Panc1 (cell line): ENCODE measurements at regions not wholly inside any gene's neighbourhood (a gene's known extent, or its start where the extent isn't known, plus 50 kb on each side); places are given as distances from the start of the nearest gene placed in this dataset.
"Not testable (repeated sequence)": the region's sequence is repeated elsewhere in the genome, so short reads cannot be mapped to it uniquely, and the experiment has no call there.

ENCODE experiments used
- ATAC-seq: fragments of 200-7000 bp; cut with Tn5 transposase; 2 replicates; pipeline ENCODE4 v1.9.1; 2020; ENCODE audit warnings: mild to moderate bottlenecking, moderate library complexity
- BruUV-seq: library from RNA; stranded (reverse); fragments of 400-500 nt; replicated peaks from 2 replicates; lab custom pipeline; 2021; lab: Mats Ljungman, UMichigan
- CTCF ChIA-PET: fragments of 300-600 bp; sonication (Branson Sonifier 250); formaldehyde crosslinking; loops from one replicate; lab custom pipeline; 2022; ENCODE audit warnings: antibody characterized with exemption; lab: Charles Lee
- POLR2A ChIA-PET: fragments of 300-600 bp; sonication (Branson Sonifier 250); formaldehyde crosslinking; loops from one replicate; lab custom pipeline; 2022; ENCODE audit warnings: antibody characterized with exemption; lab: Charles Lee
- DNase-seq: peaks from one replicate; pipeline ENCODE4 v3.0.0-alpha.2; 2010; ENCODE audit warnings: low read depth, low spot score
- H3K27ac ChIP-seq: 2 replicates; pipeline ENCODE4 v1.5.1; 2011; ENCODE audit warnings: mild to moderate bottlenecking, low read length, inconsistent platforms
- H3K27me3 ChIP-seq: fragments of 200-500 bp; sonication (Bioruptor generic); 2 replicates; pipeline ENCODE4 v1.6.0; 2014; ENCODE audit warnings: low read length, inconsistent platforms; ENCODE audit not compliant: control insufficient read depth, insufficient read depth
- H3K36me3 ChIP-seq: fragments of 200-500 bp; sonication (Bioruptor generic); 2 replicates; pipeline ENCODE4 v1.5.1; 2014; ENCODE audit warnings: inconsistent platforms, mild to moderate bottlenecking, low read length, moderate library complexity; ENCODE audit not compliant: control insufficient read depth, insufficient read depth
- H3K4me1 ChIP-seq: 2 replicates; pipeline ENCODE4 v1.5.1; 2011; ENCODE audit warnings: inconsistent platforms, mild to moderate bottlenecking, low read length, moderate library complexity; ENCODE audit not compliant: control insufficient read depth, insufficient read depth
- H3K4me3 ChIP-seq, 2 experiments: 2 replicates each; pipeline ENCODE4 v1.5.1; 2011 to 2012; ENCODE audit warnings: low read depth in 2 of 2, low read length in 2 of 2, mild to moderate bottlenecking in 2 of 2, inconsistent platforms in 1 of 2, moderate library complexity in 1 of 2
- H3K9me3 ChIP-seq: fragments of 200-500 bp; sonication (Bioruptor generic); 2 replicates; pipeline ENCODE4 v1.5.1; 2014; ENCODE audit warnings: low read depth, mild to moderate bottlenecking, inconsistent platforms, low read length, moderate library complexity; ENCODE audit not compliant: control insufficient read depth, insufficient read depth
- POLR2AphosphoS5 ChIP-seq: IDR thresholded peaks from 2 replicates; pipeline ENCODE4 v1.6.1; 2012; ENCODE audit warnings: mild to moderate bottlenecking, low read depth, low read length, moderate library complexity
- SIN3A ChIP-seq: IDR thresholded peaks from 2 replicates; pipeline ENCODE4 v1.6.1; 2012; ENCODE audit warnings: low read depth, mild to moderate bottlenecking, low read length, moderate library complexity, borderline replicate concordance; ENCODE audit not compliant: insufficient read depth
- TCF7L2 ChIP-seq: IDR thresholded peaks from 2 replicates; pipeline ENCODE4 v1.6.1; 2011; ENCODE audit warnings: mild to moderate bottlenecking, low read depth, low read length, inconsistent platforms
- in situ Hi-C: cut with HindIII; loops from 2 replicates; pipeline ENCODE4 v1.10.0; 2016; ENCODE audit warnings: low sequenced_read_pairs, low pct_unique_long_range_greater_than_20kb
- intact Hi-C: fragments of 100-400 bp; cut with micrococcal nuclease; formaldehyde crosslinking; loops from one replicate; pipeline ENCODE4 v1.10.0; 2022; ENCODE audit not compliant: unreplicated experiment
- TF ChIP-seq, protein P1 (sequence below): fragments of 450-650 bp; IDR thresholded peaks from 2 replicates; pipeline ENCODE4 v1.5.1; 2017; ENCODE audit warnings: mild to moderate bottlenecking
- TF ChIP-seq, protein P2 (sequence below), 2 experiments: IDR thresholded peaks; 2 replicates each; pipeline ENCODE4 v1.6.1; 2011 to 2012; ENCODE audit warnings: low read depth in 2 of 2, control low read depth in 1 of 2, low read length in 1 of 2, mild to moderate bottlenecking in 1 of 2, moderate library complexity in 1 of 2; ENCODE audit not compliant: insufficient read depth in 1 of 2

DNA sequence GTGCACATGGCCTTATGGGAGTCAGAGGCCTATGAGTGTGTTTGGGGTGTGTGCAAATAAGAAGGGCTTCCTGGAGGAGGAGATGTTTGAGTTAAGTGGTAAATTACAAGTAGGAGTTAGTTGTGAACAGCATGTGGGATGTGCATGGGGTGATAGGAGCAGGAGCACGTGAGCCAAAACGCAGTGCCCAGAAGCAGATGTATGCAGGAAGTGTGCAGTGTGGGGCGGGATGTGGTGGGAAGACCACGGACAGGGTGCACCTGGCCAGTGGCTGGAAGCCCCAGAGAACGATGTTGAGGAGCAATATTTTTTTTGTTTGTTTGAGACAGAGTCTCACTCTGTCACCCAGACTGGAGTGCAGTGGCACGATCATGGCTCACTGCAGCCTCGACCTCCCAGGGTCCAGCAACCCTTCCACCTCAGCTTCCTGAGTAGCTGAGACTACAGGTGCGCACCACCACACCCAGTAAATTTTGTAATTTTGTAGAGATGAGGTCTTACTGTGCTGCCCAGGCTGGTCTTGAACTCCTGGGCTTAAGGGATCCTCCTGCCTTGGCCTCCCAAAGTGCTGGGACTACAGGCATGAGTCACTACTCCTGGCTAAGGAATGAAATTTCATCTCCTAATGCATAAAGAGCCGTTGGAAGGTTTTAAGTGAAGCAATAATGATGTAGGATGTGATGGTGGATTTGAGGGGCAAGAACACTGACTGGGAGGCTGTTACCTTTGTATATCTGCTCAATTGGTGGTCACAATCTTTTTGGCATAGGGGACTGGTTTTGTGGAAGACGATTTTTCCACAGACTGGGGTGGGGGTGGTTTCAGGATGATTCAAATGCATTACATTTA lies 78.4 kb downstream of the LYZL2 start:
- H3K9me3 ChIP-seq, result no peaks in the 10 kb centered on the region
- H3K36me3 ChIP-seq, result no peaks in the 10 kb centered on the region
- no peaks in the 10 kb centered on the region for H3K27me3 ChIP-seq
- H3K27ac ChIP-seq, result no peak overlapping the region
- TF ChIP-seq, protein P1, sequence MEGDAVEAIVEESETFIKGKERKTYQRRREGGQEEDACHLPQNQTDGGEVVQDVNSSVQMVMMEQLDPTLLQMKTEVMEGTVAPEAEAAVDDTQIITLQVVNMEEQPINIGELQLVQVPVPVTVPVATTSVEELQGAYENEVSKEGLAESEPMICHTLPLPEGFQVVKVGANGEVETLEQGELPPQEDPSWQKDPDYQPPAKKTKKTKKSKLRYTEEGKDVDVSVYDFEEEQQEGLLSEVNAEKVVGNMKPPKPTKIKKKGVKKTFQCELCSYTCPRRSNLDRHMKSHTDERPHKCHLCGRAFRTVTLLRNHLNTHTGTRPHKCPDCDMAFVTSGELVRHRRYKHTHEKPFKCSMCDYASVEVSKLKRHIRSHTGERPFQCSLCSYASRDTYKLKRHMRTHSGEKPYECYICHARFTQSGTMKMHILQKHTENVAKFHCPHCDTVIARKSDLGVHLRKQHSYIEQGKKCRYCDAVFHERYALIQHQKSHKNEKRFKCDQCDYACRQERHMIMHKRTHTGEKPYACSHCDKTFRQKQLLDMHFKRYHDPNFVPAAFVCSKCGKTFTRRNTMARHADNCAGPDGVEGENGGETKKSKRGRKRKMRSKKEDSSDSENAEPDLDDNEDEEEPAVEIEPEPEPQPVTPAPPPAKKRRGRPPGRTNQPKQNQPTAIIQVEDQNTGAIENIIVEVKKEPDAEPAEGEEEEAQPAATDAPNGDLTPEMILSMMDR, result no peak
- intact Hi-C loops, result no loop called here
- DNase-seq (no peak), ATAC-seq (no peak)
- H3K4me3 ChIP-seq, result no peak overlapping the region
- BruUV-seq, result no TSS peak
- POLR2A ChIA-PET, result no interaction called here
- in situ Hi-C loops, result no loop called here
- H3K4me1 ChIP-seq, result no peaks in the 10 kb centered on the region
- CTCF ChIA-PET, result no interaction called here

DNA sequence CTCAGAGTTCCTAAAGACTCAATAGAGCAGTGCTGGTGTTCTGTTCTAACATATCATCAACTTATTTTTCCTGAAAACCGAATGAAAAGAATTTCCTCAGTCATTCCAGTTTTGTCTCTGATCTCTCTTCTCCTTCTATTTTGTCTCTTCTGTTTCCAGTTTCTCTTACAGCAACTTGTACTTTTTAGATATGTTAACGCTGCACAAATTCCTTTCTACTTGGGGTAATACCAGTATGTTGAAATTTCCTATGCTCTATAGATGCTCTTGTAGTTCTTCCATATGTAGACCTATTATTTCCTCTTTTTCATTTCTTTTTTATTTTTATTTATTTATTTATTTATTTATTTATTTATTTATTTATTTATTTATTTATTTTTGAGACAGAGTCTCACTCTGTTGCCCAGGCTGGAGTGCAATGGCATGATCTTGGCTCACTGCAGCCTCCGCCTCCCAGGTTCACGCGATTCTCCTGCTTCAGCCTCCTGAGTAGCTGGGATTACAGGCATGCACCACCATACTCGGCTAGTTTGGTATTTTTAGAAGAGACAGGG lies 80.3 kb downstream of the LYZL2 start:
- intact Hi-C loops, H3K4me1 ChIP-seq, ATAC-seq, in situ Hi-C loops, DNase-seq, H3K36me3 ChIP-seq, H3K27ac ChIP-seq, H3K9me3 ChIP-seq, H3K4me3 ChIP-seq, H3K27me3 ChIP-seq, POLR2A ChIA-PET, BruUV-seq: not testable (repeated sequence)
- CTCF ChIA-PET, result interaction anchor here (0.7 kb wide), 1 partner anchor 141 kb away, joined by 3 read pairs; no protein-coding TSS in a partner anchor

DNA sequence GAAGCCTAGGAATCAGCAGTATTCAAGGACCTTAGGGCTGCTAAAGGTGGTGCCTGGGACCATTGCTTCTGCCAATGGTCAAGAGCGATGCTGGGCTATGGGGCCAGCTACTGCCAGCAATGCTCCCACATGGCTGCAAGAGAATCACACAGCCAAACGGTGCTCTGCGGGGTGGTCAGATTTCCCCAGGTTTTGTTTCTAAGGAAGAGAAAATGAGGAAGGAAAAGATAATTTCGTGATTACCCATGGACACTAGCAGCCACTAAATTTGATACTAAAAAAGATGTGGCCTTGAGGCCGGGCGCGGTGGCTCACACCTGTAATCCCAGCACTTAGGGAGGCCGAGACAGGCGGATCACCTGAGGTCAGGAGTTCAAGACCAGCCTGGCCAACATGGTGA lies 83.0 kb downstream of the LYZL2 start:
- no peaks in the 10 kb centered on the region for H3K9me3 ChIP-seq
- intact Hi-C loops, result no loop called here
- POLR2A ChIA-PET, result no interaction called here
- CTCF ChIA-PET, result no interaction called here
- ATAC-seq (no peak), DNase-seq (no peak)
- TF ChIP-seq POLR2AphosphoS5 (no peak), TCF7L2 (no peak), SIN3A (no peak)
- TF ChIP-seq, protein P1, result no peak
- TF ChIP-seq, protein P2, sequence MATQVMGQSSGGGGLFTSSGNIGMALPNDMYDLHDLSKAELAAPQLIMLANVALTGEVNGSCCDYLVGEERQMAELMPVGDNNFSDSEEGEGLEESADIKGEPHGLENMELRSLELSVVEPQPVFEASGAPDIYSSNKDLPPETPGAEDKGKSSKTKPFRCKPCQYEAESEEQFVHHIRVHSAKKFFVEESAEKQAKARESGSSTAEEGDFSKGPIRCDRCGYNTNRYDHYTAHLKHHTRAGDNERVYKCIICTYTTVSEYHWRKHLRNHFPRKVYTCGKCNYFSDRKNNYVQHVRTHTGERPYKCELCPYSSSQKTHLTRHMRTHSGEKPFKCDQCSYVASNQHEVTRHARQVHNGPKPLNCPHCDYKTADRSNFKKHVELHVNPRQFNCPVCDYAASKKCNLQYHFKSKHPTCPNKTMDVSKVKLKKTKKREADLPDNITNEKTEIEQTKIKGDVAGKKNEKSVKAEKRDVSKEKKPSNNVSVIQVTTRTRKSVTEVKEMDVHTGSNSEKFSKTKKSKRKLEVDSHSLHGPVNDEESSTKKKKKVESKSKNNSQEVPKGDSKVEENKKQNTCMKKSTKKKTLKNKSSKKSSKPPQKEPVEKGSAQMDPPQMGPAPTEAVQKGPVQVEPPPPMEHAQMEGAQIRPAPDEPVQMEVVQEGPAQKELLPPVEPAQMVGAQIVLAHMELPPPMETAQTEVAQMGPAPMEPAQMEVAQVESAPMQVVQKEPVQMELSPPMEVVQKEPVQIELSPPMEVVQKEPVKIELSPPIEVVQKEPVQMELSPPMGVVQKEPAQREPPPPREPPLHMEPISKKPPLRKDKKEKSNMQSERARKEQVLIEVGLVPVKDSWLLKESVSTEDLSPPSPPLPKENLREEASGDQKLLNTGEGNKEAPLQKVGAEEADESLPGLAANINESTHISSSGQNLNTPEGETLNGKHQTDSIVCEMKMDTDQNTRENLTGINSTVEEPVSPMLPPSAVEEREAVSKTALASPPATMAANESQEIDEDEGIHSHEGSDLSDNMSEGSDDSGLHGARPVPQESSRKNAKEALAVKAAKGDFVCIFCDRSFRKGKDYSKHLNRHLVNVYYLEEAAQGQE (IDR thresholded peaks at IDR 0.05; ENCODE audit: insufficient read depth in 1 of 2, low read depth in 2 of 2, low read length in 1 of 2), result no peak
- no peaks in the 10 kb centered on the region for H3K27me3 ChIP-seq
- H3K36me3 ChIP-seq, result no peaks in the 10 kb centered on the region
- in situ Hi-C loops, result no loop called here
- H3K4me3 ChIP-seq, result no peak overlapping the region
- H3K27ac ChIP-seq, result no peak overlapping the region
- H3K4me1 ChIP-seq, result no peaks in the 10 kb centered on the region
- BruUV-seq, result no TSS peak
